HG03354 (cell line): ENCODE measurements at regions not wholly inside any gene's neighbourhood (a gene's known extent, or its start where the extent isn't known, plus 50 kb on each side); places are given as distances from the start of the nearest gene placed in this dataset.
"Not testable (repeated sequence)": the region's sequence is repeated elsewhere in the genome, so short reads cannot be mapped to it uniquely, and the experiment has no call there.

Source experiments
- ATAC-seq: cut with Tn5 transposase; IDR thresholded peaks from one replicate; pipeline ENCODE4 v1.9.1; 2021; ENCODE audit warnings: mild to moderate bottlenecking; ENCODE audit not compliant: unreplicated experiment, poor library complexity, severe bottlenecking

GRCh38 chr7:81453770-81454169, 316.1 kb downstream of the HGF start:
- not testable (repeated sequence) for ATAC-seq

- no peak for ATAC-seq
Observed at GRCh38 chr7:81449105-81449504, 320.7 kb downstream of the HGF start.

- no peak for ATAC-seq
Observed at GRCh38 chr7:81447351-81447952, 322.4 kb downstream of the HGF start.

GRCh38 chr7:81446212-81446611, 323.6 kb downstream of the HGF start:
- ATAC-seq = no peak

- no peak for ATAC-seq
Observed at GRCh38 chr7:81445462-81445861, 324.4 kb downstream of the HGF start.

- ATAC-seq = no peak
Observed at GRCh38 chr7:81441750-81442149, 328.1 kb downstream of the HGF start.

- no peak for ATAC-seq
Observed at GRCh38 chr7:81439591-81439990, 330.3 kb downstream of the HGF start.

GRCh38 chr7:81437160-81437559, 332.7 kb downstream of the HGF start:
- not testable (repeated sequence) for ATAC-seq

- no peak for ATAC-seq
Observed at GRCh38 chr7:81433692-81434331, 336.0 kb downstream of the HGF start.

- ATAC-seq = no peak
Observed at GRCh38 chr7:81433206-81433605, 336.6 kb downstream of the HGF start.

- ATAC-seq = no peak
Observed at GRCh38 chr7:81430761-81431160, 339.1 kb downstream of the HGF start.

- ATAC-seq = no peak
Observed at GRCh38 chr7:81430150-81430549, 339.7 kb downstream of the HGF start.

GRCh38 chr7:81427461-81427860, 342.4 kb downstream of the HGF start:
- no peak for ATAC-seq

GRCh38 chr7:81420526-81421226, 349.2 kb downstream of the HGF start:
- ATAC-seq = no peak

GRCh38 chr7:81419731-81420130, 350.1 kb downstream of the HGF start:
- no peak for ATAC-seq

GRCh38 chr7:81416659-81417058, 353.2 kb downstream of the HGF start:
- no peak for ATAC-seq

GRCh38 chr7:81415181-81415580, 354.7 kb downstream of the HGF start:
- no peak for ATAC-seq

GRCh38 chr7:81414411-81414810, 355.4 kb downstream of the HGF start:
- no peak for ATAC-seq

- no peak for ATAC-seq
Observed at GRCh38 chr7:81410471-81411117, 359.3 kb downstream of the HGF start.

- no peak for ATAC-seq
Observed at GRCh38 chr7:81408728-81409127, 361.1 kb downstream of the HGF start.

GRCh38 chr7:81407094-81407493, 362.8 kb downstream of the HGF start:
- no peak for ATAC-seq
